ENCODE measurements at regions not wholly inside any gene's neighbourhood (a gene's known extent, or its start where the extent isn't known, plus 50 kb on each side); places are given as distances from the start of the nearest gene placed in this dataset.
"Not testable (repeated sequence)": the region's sequence is repeated elsewhere in the genome, so short reads cannot be mapped to it uniquely, and the experiment has no call there.

DNA sequence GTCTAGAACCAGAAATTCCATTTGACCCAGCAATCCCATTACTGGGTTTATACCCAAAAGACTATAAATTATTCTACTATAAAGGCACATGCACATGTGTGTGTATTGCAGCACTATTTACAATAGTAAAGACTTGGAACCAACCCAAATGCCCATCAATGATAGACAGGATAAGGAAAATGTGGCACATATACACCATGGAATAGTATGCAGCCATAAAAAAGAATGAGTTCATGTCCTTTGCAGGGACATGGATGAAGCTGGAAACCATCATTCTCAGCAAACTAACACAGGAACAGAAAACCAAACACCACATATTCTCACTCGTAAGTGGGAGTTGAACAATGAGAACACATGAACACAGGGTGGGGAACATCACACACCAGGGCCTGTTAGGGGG, 57.0 kb downstream of the XCL2 start:
- TF ChIP-seq CTCF (IDR thresholded peaks at IDR 0.05; ENCODE audit: insufficient read depth, low read length, poor library complexity, severe bottlenecking); EZH2phosphoT487 (conservative IDR thresholded peaks at IDR 0.05; ENCODE audit: low read length): not testable (repeated sequence)

All from SU-DHL-6 (cell line).